ENCODE measurements at regions not wholly inside any gene's neighbourhood (a gene's known extent, or its start where the extent isn't known, plus 50 kb on each side); places are given as distances from the start of the nearest gene placed in this dataset.

GRCh38 chr1:228853637-228854036 lies 118.4 kb downstream of the RHOU start:
- TF ChIP-seq CTCF (IDR thresholded peaks at IDR 0.05; ENCODE audit: control extremely low read depth, extremely low read depth, low read depth, missing control alignments), result no peak
- ChIA-PET CTCF (no interaction called here), POLR2A (no interaction called here)
- no peak for DNase-seq (ENCODE audit: extremely low spot score)

- ChIA-PET CTCF (no interaction called here), POLR2A (no interaction called here)
- no peak for DNase-seq (ENCODE audit: extremely low spot score)
- TF ChIP-seq CTCF (IDR thresholded peaks at IDR 0.05; ENCODE audit: control extremely low read depth, extremely low read depth, low read depth, missing control alignments), result no peak
These were observed 119.6 kb downstream of the RHOU start for GRCh38 chr1:228854907-228855306.

GRCh38 chr1:228857611-228858010 lies 122.3 kb downstream of the RHOU start:
- no peak for DNase-seq (ENCODE audit: extremely low spot score)
- ChIA-PET CTCF (interaction anchor here (0.8 to 1.9 kb wide), 2 partner anchors 10 to 12 kb away, joined by 3 to 6 read pairs; no protein-coding TSS in a partner anchor), POLR2A (no interaction called here)
- TF ChIP-seq CTCF (IDR thresholded peaks at IDR 0.05; ENCODE audit: control extremely low read depth, extremely low read depth, low read depth, missing control alignments), result no peak

GRCh38 chr1:228860911-228861831 lies 125.9 kb downstream of the RHOU start:
- POLR2A ChIA-PET, result no interaction called here
- TF ChIP-seq CTCF (IDR thresholded peaks at IDR 0.05; ENCODE audit: control extremely low read depth, extremely low read depth, low read depth, missing control alignments), result no peak
- CTCF ChIA-PET, result interaction anchor here (1.3 to 1.4 kb wide), 2 partner anchors 11 to 35 kb away, joined by 3 to 4 read pairs; no protein-coding TSS in a partner anchor
- DNase-seq (ENCODE audit: extremely low spot score), result no peak

- TF ChIP-seq CTCF (IDR thresholded peaks at IDR 0.05; ENCODE audit: control extremely low read depth, extremely low read depth, low read depth, missing control alignments), result no peak
- DNase-seq (ENCODE audit: extremely low spot score), result peak; percentile 51
- ChIA-PET CTCF (no interaction called here), POLR2A (no interaction called here)
These were observed 126.5 kb downstream of the RHOU start for GRCh38 chr1:228861832-228862180.

GRCh38 chr1:228862542-228863505 lies 127.5 kb downstream of the RHOU start:
- TF ChIP-seq CTCF (IDR thresholded peaks at IDR 0.05; ENCODE audit: control extremely low read depth, extremely low read depth, low read depth, missing control alignments), result no peak
- POLR2A ChIA-PET, result no interaction called here
- DNase-seq (ENCODE audit: extremely low spot score), result no peak
- CTCF ChIA-PET, result no interaction called here
